Cardiac fibroblast (primary cell): ENCODE measurements at regions not wholly inside any gene's neighbourhood (a gene's known extent, or its start where the extent isn't known, plus 50 kb on each side); places are given as distances from the start of the nearest gene placed in this dataset.

ENCODE experiments used
- DNase-seq, 2 donors: peaks; one replicate each; pipeline versions ENCODE4 v3.0.0 to v3.0.0-alpha.2; 2010; ENCODE audit warnings: low read depth in 2 of 2
- H3K4me3 ChIP-seq, 2 donors: replicated peaks in 1 of 2; 1 replicate in 1 of 2; 2 replicates in 1 of 2; pipeline ENCODE4 v1.5.1; 2011; ENCODE audit warnings: low read depth in 2 of 2, low read length in 2 of 2, mild to moderate bottlenecking in 2 of 2, moderate library complexity in 1 of 2
- CTCF ChIP-seq: IDR thresholded peaks from one replicate; pipeline ENCODE4 v1.5.1; 2011; ENCODE audit warnings: low read depth, mild to moderate bottlenecking, low read length, inconsistent platforms

DNA sequence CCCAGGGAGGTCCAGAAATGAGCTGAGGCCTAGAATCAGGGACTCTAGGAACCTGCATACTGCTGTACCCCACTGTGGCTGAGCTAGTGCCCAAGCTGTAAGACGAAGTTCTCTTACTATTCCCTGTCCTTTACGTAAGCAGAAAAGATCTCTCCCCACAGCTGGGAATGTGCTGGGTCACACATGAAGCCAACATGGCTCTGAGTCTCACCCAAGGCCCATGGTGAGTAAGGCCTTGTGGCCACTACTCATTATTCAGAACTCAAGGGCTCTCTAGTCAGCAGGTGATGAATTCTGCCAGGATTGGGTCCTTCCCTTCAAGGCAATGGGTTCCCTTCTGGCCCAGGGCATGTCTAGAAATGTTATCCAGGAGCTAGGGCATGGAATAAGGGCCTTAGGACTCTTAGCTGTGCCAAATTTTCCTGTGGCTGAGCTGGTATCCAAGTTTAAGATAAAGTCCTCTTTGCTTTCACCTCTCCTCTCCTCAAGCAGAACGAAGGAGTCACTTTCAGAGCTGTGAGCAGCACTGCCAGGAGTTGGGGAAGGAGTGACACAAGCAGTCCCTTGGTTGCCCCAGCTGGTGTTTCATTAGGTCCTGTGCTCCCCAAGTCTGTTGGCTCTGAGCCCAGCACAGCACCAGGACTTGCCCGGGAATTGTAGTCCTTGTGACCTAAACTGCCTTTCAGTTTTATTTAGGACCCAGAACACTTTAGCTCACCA lies 707.6 kb downstream of the SLC4A3 start:
- TF ChIP-seq CTCF: no peak
- no peak for DNase-seq

DNA sequence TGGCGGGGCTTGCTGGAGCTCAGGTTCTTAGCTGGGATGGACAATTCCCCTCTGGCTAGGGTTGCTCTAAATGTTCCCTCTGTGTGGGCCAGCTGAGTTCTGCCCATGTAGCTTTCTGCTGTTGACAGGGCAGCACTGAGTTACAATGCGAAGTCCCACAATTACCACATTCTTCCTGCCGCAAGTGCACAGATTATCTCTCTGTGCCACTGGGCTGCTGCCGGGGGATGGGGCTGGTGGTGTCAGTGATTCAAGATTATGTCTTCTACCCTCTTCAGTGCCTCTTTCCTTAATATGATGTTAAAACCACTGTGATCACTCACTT lies 708.1 kb downstream of the SLC4A3 start:
- no peak overlapping the region for H3K4me3 ChIP-seq
- peak in 1 of 2 donors; percentile 17 for DNase-seq
- TF ChIP-seq CTCF: no peak

More for the DNA sequence above, 707.6 kb downstream of the SLC4A3 start:
- no peak overlapping the region for H3K4me3 ChIP-seq

- H3K4me3 ChIP-seq: no peak overlapping the region
- TF ChIP-seq CTCF: no peak
- DNase-seq: peak in 1 of 2 donors; percentile 22
Measured at GRCh38 chr2:220336771-220337170, 709.3 kb downstream of the SLC4A3 start.

DNA sequence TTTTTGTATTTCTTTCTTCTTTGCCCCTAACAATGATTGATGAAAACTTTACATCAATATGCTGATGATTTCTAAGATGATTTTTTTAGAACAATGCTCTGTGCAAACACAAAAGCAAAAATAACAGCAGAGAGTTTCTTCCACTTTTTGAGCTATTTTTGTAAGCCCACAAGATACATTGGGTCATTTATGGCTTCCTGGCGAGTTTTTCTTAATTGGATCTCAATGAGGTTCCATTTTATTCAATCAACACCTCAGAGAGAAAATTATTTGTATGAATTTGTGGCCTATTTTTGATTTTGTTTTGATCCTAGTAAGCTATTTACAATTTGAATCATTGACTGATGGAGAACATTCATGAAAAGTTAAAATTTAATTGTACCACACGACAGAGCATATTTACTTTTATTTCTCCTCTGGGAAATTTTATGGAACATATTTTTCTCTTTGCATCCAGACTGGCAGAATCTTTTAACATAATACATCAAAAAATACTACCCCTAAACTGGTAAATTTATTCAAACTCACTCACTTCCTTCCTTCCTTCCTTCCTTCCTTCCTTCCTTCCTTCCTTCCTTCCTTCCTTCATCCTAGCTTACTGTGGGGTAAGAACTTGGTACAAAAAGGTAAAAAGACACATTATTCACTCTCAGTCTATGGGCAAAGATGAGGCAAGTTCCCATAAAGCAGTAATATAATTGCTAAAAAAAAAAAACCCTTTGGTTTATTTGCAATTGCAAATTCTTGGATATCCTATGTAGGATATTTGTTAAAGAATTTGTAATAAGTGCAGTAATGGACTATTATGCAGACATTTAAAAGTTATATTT lies 710.4 kb downstream of the SLC4A3 start:
- DNase-seq: no peak
- no peak for TF ChIP-seq CTCF
- H3K4me3 ChIP-seq: no peak overlapping the region

GRCh38 chr2:220341014-220341413 lies 713.6 kb downstream of the SLC4A3 start:
- DNase-seq: peak in 1 of 2 donors; percentile 10
- no peak for TF ChIP-seq CTCF

GRCh38 chr2:220346919-220347318 lies 719.5 kb downstream of the SLC4A3 start:
- no peak overlapping the region for H3K4me3 ChIP-seq
- DNase-seq: no peak
- TF ChIP-seq CTCF: no peak

More at GRCh38 chr2:220341014-220341413, 713.6 kb downstream of the SLC4A3 start:
- no peak overlapping the region for H3K4me3 ChIP-seq
